Amygdala (tissue), 56 donors: ENCODE measurements at regions not wholly inside any gene's neighbourhood (a gene's known extent, or its start where the extent isn't known, plus 50 kb on each side); places are given as distances from the start of the nearest gene placed in this dataset.

ENCODE experiments used
- DNase-seq, 56 donors: peaks; one replicate each; lab custom pipeline; 2025; lab: John Stamatoyannopoulos, UW

DNA sequence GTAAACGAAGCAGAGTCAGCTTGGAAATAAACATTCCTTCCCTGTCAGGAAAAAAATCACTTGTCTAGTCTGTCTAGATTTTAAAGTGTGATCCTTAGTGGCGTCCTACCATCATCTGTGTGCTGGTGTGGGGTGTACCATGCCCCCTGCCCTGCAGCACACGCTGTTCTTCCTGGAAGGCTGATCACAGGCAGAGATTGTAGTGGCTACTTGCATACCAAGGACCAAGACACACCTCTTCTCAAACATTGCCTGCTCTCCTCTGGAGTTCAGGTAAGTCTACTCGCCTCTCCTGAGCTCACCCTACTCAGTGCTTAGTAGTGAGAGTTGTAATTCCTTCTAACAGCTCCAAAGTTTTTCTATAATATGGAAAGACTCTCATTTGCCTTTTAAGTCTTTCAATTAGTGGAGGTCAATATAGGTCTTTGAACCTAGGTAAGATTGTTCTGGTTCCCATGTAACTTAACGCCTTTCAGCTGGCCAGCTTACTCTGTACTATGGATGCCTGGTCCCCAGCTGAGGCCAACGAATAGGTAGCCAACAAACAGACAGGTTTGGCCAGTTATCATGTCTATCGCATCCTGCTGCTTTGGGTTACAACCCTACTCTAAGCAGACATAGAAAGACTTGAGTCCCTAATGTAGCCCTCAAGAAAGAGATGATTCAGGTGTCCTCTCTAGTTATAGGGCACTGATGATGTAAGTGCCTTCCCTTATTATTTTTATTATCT, 55.4 kb downstream of the XCL1 start:
- no peak for DNase-seq

DNA sequence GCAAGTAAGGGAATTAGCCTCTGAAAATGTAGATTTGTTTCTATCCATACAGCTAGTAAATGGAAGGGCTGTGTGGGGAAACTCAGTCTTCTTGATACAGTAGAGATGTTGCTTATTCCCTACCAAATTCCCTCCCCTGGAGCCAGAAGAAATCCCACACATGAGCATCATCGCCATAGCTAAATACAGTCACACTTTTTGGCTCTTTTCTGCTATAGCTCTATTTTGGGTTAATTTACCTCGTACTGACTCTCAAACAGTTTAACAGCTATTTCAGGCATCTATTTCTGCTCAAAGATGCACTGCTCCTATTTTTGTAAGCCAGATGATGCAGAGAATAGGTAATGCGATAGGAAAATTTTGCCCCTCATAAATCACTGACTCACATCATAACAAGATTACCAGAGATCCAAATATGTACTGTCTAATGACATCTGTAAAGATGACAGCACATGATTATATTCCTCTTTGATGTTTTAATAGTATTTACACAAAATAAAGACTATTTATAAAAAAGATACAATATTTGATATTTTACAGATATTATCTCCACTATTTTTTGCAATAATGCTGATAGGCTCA, 58.6 kb downstream of the XCL1 start:
- DNase-seq: no peak

DNA sequence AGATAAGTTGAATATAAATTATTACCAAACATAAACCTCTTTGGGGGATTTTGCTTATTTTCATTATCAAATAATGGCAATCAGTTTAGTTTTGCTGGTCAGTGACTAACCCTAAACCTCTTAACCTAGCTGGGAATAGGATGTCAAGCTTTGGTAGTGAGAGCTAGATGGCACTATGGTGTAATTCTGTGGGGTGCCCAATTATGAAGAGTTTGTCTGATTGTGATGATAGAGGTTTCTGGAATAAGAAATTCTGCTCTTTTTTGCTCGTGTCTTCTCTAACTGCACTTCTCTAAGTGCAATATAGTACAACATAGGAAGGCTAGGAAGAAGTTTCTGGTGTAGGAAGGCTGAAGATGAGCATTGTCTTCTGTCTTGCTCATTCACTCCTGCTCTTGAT, 59.8 kb downstream of the XCL1 start:
- peak in 2 of 56 donors; percentile 4 to 52 for DNase-seq

DNA sequence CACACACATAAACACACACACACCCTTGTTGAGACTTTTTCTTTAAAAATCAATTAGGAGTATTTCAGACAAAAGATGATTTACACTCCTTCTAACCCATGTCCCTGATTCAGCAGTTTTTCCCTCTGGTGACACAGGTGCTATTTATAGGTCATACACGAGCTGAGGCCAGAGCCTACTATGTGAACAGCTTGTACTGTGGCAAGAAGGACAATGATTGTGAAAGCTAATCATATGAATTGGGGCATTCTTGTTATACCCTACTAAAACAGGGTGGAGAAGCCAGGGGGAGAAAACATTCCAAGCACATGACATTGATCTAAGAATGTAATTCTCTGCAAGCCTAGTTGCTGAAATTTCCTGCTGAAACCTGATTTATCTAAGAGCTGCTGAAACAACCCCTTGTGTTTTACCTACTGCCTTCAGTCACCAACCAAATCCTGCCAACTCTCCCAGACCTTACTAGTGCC, 60.3 kb downstream of the XCL1 start:
- peak in 4 of 56 donors; percentile 5 to 40 (median 8) for DNase-seq

DNA sequence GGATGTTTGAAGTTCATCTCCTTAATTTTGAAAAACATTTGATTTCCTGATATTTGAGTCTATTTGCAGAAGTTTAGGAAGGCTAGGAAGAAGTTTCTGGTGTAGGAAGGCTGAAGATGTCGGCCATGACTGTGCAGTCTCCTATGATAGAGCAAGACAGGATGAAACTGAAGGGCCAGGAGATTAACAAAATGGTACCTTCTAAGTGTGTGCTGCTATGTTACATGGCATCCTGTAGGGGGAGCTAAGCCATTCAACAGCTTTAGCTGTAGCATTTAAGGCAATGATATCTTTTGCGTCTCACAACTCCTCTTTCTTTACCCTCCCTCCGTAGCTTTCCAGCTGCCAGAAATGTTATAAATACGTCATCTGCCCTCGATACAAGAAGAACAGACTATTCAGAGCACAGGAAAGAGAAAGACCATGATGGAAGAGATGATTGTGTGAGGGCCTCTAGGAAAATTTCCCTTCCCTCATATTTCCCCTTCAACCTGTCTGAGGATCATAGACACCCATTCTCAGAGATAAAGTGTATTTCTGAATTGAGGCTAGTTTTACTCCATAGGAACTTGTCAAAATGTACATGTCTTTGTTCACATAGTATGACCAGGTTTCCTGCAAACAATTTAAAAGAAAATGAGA, 61.1 kb downstream of the XCL1 start:
- DNase-seq: peak in 1 of 56 donors; percentile 13

DNA sequence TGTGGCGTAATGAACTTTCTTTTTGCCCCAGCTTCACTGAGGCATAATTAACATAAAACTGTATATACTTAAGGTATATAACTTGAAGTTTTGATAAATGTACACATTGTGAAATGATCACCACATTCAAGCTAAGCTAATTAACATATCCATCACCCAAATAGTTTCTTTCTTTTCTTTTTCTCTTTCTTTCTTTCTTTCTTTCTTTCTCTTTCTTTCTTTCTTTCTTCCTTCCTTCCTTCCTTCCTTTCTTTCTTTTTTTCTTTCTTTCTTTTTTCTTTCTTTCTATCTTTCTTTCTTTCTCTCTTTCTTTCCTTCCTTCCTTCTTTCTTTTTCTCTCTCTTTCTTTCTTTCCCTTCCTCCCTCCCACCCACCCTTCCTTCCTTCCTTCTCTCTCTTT, 62.5 kb downstream of the XCL1 start:
- DNase-seq: no peak

DNA sequence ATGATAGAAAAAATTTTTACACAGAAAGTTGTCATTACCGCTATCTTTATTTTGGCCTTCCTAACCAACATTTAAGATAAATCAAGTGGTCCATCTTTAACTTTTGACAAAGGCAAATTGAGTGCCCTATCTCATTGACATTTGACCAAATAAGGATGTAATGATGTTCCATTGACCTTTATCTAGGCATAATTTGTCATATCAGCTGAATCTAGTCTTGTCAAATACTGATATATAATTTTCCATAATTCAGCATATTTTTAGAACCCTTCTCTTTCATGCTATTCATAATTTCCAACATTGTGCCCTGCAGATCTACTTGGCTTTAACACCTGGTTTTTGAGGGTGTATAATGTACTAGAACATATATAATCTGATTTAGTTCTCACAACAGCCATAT, 63.8 kb downstream of the XCL1 start:
- DNase-seq: no peak

DNA sequence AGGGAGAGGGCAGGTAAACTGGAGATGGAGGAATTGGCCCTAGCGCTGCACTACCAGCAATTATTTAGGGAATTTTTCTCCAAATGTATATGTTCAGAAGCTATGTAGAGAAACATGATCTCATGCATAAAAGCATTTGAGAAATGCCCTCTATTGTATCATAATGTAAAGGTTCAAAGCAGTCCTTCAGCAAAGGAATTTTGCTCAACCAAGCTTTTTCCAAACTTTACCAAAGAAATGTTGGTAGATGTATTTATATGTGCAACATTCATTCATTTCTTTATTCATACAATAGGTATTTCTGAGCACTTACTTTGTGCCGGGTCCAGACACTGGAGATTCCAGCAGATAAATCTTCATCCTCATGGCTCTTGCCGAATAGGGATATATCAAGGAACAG, 64.4 kb downstream of the XCL1 start:
- DNase-seq: no peak

DNA sequence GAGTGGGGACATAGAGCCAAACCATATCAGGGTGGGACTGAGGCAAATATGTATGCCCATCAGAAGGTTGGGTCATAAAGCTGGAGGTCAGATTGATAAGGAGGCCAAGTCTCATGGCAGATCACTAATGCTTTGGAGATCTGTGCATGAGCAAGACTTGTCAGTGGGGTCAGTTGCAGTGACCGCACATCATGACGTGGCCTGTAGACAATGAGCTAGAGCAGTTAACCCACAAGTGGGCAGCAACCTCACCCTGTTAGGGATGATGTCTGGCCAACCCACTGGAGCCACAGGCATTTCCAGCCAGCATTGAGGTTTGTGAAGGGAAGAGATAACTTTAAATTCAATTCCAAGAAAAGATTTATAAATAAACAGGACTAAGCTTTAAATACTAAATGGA, 66.7 kb downstream of the XCL1 start:
- DNase-seq: no peak
